Naive thymus-derived CD4-positive, alpha-beta T cell (primary cell): ENCODE measurements at regions not wholly inside any gene's neighbourhood (a gene's known extent, or its start where the extent isn't known, plus 50 kb on each side); places are given as distances from the start of the nearest gene placed in this dataset.

Source experiments
- ATAC-seq: fragments of 150-1000 bp; cut with Tn5 transposase; 2 replicates; pipeline ENCODE4 v1.10.0; 2021; ENCODE audit warnings: mild to moderate bottlenecking, moderate library complexity
- CTCF ChIA-PET: fragments of 350-600 bp; sonication (Branson Sonifier 250); formaldehyde crosslinking; loops from one replicate; lab custom pipeline; 2021; ENCODE audit warnings: antibody characterized with exemption; lab: Charles Lee
- POLR2A ChIA-PET: fragments of 350-600 bp; sonication (Branson Sonifier 250); formaldehyde crosslinking; loops from one replicate; lab custom pipeline; 2021; ENCODE audit warnings: antibody characterized with exemption, inconsistent platforms; lab: Charles Lee
- DNase-seq, 9 donors: peaks; one replicate each; pipeline versions ENCODE4 v3.0.0 to v3.0.0-alpha.2; 2020 to 2022; ENCODE audit warnings: mixed read lengths in 1 of 9
- H3K27ac ChIP-seq: one replicate; pipeline ENCODE4 v1.7.0; 2013; ENCODE audit warnings: mild to moderate bottlenecking, low read depth, low read length, moderate library complexity
- H3K27me3 ChIP-seq, 2 donors: one replicate each; pipeline ENCODE4 v1.7.0; 2013; ENCODE audit warnings: low read length in 2 of 2, mild to moderate bottlenecking in 2 of 2, moderate library complexity in 2 of 2; ENCODE audit not compliant: control insufficient read depth in 2 of 2, insufficient read depth in 2 of 2
- H3K36me3 ChIP-seq, 3 experiments: 1 replicate in 2 of 3; 2 replicates in 1 of 3; pipeline ENCODE4 v1.7.0; 2013; ENCODE audit warnings: low read length in 3 of 3, mild to moderate bottlenecking in 3 of 3, moderate library complexity in 1 of 3; ENCODE audit not compliant: insufficient read depth in 3 of 3, control insufficient read depth in 2 of 3
- H3K4me1 ChIP-seq, 2 donors: one replicate each; pipeline ENCODE4 v1.7.0; 2013; ENCODE audit warnings: low read length in 2 of 2, mild to moderate bottlenecking in 2 of 2, moderate library complexity in 1 of 2; ENCODE audit not compliant: control insufficient read depth in 2 of 2, insufficient read depth in 2 of 2
- H3K4me3 ChIP-seq: 2 replicates; pipeline ENCODE4 v1.7.0; 2013; ENCODE audit warnings: mild to moderate bottlenecking, low read length
- H3K9me3 ChIP-seq, 3 experiments: 1 replicate in 2 of 3; 2 replicates in 1 of 3; pipeline ENCODE4 v1.7.0; 2013; ENCODE audit warnings: low read length in 3 of 3; ENCODE audit not compliant: control insufficient read depth in 2 of 3
- H3K27ac Mint-ChIP-seq, 9 donors: one replicate each; pipeline ENCODE4 v1.8.0; 2020 to 2022; ENCODE audit warnings: mixed read lengths in 9 of 9, mild to moderate bottlenecking in 8 of 9, moderate library complexity in 5 of 9, inconsistent platforms in 2 of 9
- H3K27me3 Mint-ChIP-seq, 5 donors: one replicate each; pipeline ENCODE4 v1.8.0; 2021 to 2022; ENCODE audit warnings: mixed read lengths in 5 of 5, mild to moderate bottlenecking in 1 of 5
- H3K36me3 Mint-ChIP-seq, 5 donors: one replicate each; pipeline ENCODE4 v1.8.0; 2020 to 2022; ENCODE audit warnings: mixed read lengths in 5 of 5, mild to moderate bottlenecking in 3 of 5, inconsistent platforms in 1 of 5
- H3K4me1 Mint-ChIP-seq, 7 donors: one replicate each; pipeline ENCODE4 v1.8.0; 2020 to 2022; ENCODE audit warnings: mixed read lengths in 7 of 7, mild to moderate bottlenecking in 3 of 7, inconsistent platforms in 1 of 7
- H3K4me3 Mint-ChIP-seq, 10 donors: one replicate each; pipeline ENCODE4 v1.8.0; 2020 to 2022; ENCODE audit warnings: mild to moderate bottlenecking in 10 of 10, mixed read lengths in 10 of 10, moderate library complexity in 6 of 10, inconsistent platforms in 2 of 10
- H3K9me3 Mint-ChIP-seq, 11 donors: one replicate each; pipeline ENCODE4 v1.8.0; 2020 to 2022; ENCODE audit warnings: mixed read lengths in 11 of 11, mild to moderate bottlenecking in 4 of 11, inconsistent platforms in 1 of 11, moderate library complexity in 1 of 11
- intact Hi-C, 2 donors: fragments of 100-400 bp; cut with micrococcal nuclease; formaldehyde crosslinking; loops; one replicate each; pipeline ENCODE4 v1.15.1; 2023

GRCh38 chr12:66740732-66741131, 61.9 kb upstream of the GRIP1 start:
- Histone ChIP-seq H3K4me3 (no peak overlapping the region), H3K4me1 (peaks cover 4 to 17% of the 10 kb centered on the region in 2 donors), H3K36me3 (no peaks in the 10 kb centered on the region), H3K27ac (no peak overlapping the region), H3K9me3 (no peaks in the 10 kb centered on the region), H3K27me3 (no peaks in the 10 kb centered on the region)
- Mint-ChIP-seq H3K27me3 (peaks cover 0 to 13% (median 0%) of the 10 kb centered on the region in 5 donors), H3K4me3 (no peak overlapping the region), H3K27ac (no peak overlapping the region), H3K4me1 (peaks cover 7 to 30% (median 24%) of the 10 kb centered on the region in 7 donors), H3K36me3 (peaks cover 0 to 6% (median 4%) of the 10 kb centered on the region in 5 donors), H3K9me3 (peaks cover 0 to 18% (median 0%) of the 10 kb centered on the region in 11 donors)
- POLR2A ChIA-PET: interaction anchor here (1.5 kb wide), 1 partner anchor 34 kb away, joined by 4 read pairs; no protein-coding TSS in a partner anchor
- CTCF ChIA-PET: no interaction called here
- ATAC-seq (no peak), DNase-seq (no peak)
- intact Hi-C loops: no loop called here

- Histone ChIP-seq H3K27ac (no peak overlapping the region), H3K36me3 (no peaks in the 10 kb centered on the region), H3K9me3 (no peaks in the 10 kb centered on the region), H3K4me3 (no peak overlapping the region), H3K27me3 (no peaks in the 10 kb centered on the region), H3K4me1 (peaks cover 4 to 17% of the 10 kb centered on the region in 2 donors)
- POLR2A ChIA-PET: interaction anchor here (0.9 to 1.8 kb wide), 3 partner anchors 24 to 33 kb away, joined by 3 to 7 read pairs (median 4); no protein-coding TSS in a partner anchor
- intact Hi-C loops: loop anchor here in 1 of 2 donors (2.0 kb wide), 2 partner anchors 33 to 35 kb away; no protein-coding TSS in a partner anchor
- ATAC-seq (no peak), DNase-seq (no peak)
- peaks cover 7 to 30% (median 24%) of the 10 kb centered on the region in 7 donors for H3K4me1 Mint-ChIP-seq
- peaks cover 0 to 6% (median 4%) of the 10 kb centered on the region in 5 donors for H3K36me3 Mint-ChIP-seq
- H3K27me3 Mint-ChIP-seq: peaks cover 0 to 19% (median 0%) of the 10 kb centered on the region in 5 donors
- CTCF ChIA-PET: interaction anchor here (0.6 kb wide), 1 partner anchor 34 kb away, joined by 3 read pairs; no protein-coding TSS in a partner anchor
- peaks cover 0 to 18% (median 0%) of the 10 kb centered on the region in 11 donors for H3K9me3 Mint-ChIP-seq
- H3K27ac Mint-ChIP-seq: peak overlapping the region in 7 of 9 donors; percentile 6 to 83 (median 34)
- H3K4me3 Mint-ChIP-seq: peak overlapping the region in 4 of 10 donors; percentile 26 to 74 (median 53)
These were observed 63.0 kb upstream of the GRIP1 start for GRCh38 chr12:66741919-66742318.

GRCh38 chr12:66742508-66743367, 63.9 kb upstream of the GRIP1 start:
- H3K27ac ChIP-seq: no peak overlapping the region
- peak in 6 of 9 donors; percentile 4 to 38 (median 25) for DNase-seq
- peaks cover 4 to 17% of the 10 kb centered on the region in 2 donors for H3K4me1 ChIP-seq
- no peaks in the 10 kb centered on the region for H3K9me3 ChIP-seq
- ChIA-PET CTCF (no interaction called here), POLR2A (interaction anchor here (0.7 to 1.8 kb wide), 3 partner anchors 14 to 152 kb away, joined by 3 to 7 read pairs (median 6); no protein-coding TSS in a partner anchor)
- Mint-ChIP-seq H3K4me3 (peak overlapping the region in 8 of 10 donors; percentile 3 to 74 (median 38)), H3K36me3 (peaks cover 0 to 6% (median 2%) of the 10 kb centered on the region in 5 donors), H3K4me1 (peaks cover 7 to 30% (median 24%) of the 10 kb centered on the region in 7 donors), H3K27ac (peak overlapping the region in 8 of 9 donors; percentile 7 to 83 (median 60)), H3K9me3 (peaks cover 0 to 18% (median 0%) of the 10 kb centered on the region in 11 donors), H3K27me3 (peaks cover 0 to 19% (median 0%) of the 10 kb centered on the region in 5 donors)
- no peak overlapping the region for H3K4me3 ChIP-seq
- H3K27me3 ChIP-seq: no peaks in the 10 kb centered on the region
- no peak for ATAC-seq
- no peaks in the 10 kb centered on the region for H3K36me3 ChIP-seq
- intact Hi-C loops: loop anchor here in 1 of 2 donors (2.0 kb wide), 2 partner anchors 34 kb away; no protein-coding TSS in a partner anchor

- Histone ChIP-seq H3K27me3 (no peaks in the 10 kb centered on the region), H3K36me3 (no peaks in the 10 kb centered on the region), H3K27ac (no peak overlapping the region), H3K4me3 (no peak overlapping the region), H3K9me3 (no peaks in the 10 kb centered on the region), H3K4me1 (peaks cover 4 to 17% of the 10 kb centered on the region in 2 donors)
- H3K4me1 Mint-ChIP-seq: peaks cover 7 to 30% (median 24%) of the 10 kb centered on the region in 7 donors
- intact Hi-C loops: no loop called here
- H3K27me3 Mint-ChIP-seq: peaks cover 0 to 25% (median 0%) of the 10 kb centered on the region in 5 donors
- POLR2A ChIA-PET: no interaction called here
- ATAC-seq (no peak), DNase-seq (no peak)
- H3K27ac Mint-ChIP-seq: no peak overlapping the region
- CTCF ChIA-PET: interaction anchor here (0.5 kb wide), 1 partner anchor 29 kb away, joined by 3 read pairs; no protein-coding TSS in a partner anchor
- no peak overlapping the region for H3K4me3 Mint-ChIP-seq
- H3K36me3 Mint-ChIP-seq: peaks cover 0 to 7% (median 0%) of the 10 kb centered on the region in 5 donors
- peaks cover 0 to 18% (median 0%) of the 10 kb centered on the region in 11 donors for H3K9me3 Mint-ChIP-seq
These were observed 65.6 kb upstream of the GRIP1 start for GRCh38 chr12:66744461-66744860.

DNA sequence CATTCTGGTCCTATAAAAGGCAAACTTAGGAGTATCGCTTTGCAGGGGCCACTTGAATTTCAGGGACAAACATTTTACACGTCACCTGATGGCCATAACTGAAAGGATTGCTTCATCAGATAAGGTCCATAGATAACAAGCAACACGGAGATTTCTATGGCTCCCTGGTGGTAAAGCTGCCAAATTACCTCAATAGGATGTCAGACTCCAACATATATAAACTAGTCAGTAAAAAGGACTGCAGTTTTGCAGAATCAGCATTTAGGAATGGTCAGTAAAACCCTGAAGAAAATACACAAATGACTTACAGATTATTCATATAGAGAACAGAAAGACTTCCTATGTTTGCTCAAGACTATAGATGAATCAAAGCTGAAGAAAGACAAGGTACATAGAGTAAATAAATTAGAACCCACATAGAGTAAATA, 66.1 kb upstream of the GRIP1 start:
- ATAC-seq: no peak
- Mint-ChIP-seq H3K4me3 (no peak overlapping the region), H3K27ac (no peak overlapping the region), H3K4me1 (peaks cover 7 to 30% (median 24%) of the 10 kb centered on the region in 7 donors), H3K9me3 (peaks cover 0 to 18% (median 0%) of the 10 kb centered on the region in 11 donors), H3K36me3 (peaks cover 0 to 7% (median 0%) of the 10 kb centered on the region in 5 donors), H3K27me3 (peaks cover 0 to 27% (median 0%) of the 10 kb centered on the region in 5 donors)
- no peaks in the 10 kb centered on the region for H3K36me3 ChIP-seq
- H3K9me3 ChIP-seq: no peaks in the 10 kb centered on the region
- H3K27ac ChIP-seq: no peak overlapping the region
- H3K4me1 ChIP-seq: peaks cover 4 to 17% of the 10 kb centered on the region in 2 donors
- POLR2A ChIA-PET: no interaction called here
- intact Hi-C loops: no loop called here
- CTCF ChIA-PET: no interaction called here
- DNase-seq: no peak
- no peak overlapping the region for H3K4me3 ChIP-seq
- no peaks in the 10 kb centered on the region for H3K27me3 ChIP-seq

DNA sequence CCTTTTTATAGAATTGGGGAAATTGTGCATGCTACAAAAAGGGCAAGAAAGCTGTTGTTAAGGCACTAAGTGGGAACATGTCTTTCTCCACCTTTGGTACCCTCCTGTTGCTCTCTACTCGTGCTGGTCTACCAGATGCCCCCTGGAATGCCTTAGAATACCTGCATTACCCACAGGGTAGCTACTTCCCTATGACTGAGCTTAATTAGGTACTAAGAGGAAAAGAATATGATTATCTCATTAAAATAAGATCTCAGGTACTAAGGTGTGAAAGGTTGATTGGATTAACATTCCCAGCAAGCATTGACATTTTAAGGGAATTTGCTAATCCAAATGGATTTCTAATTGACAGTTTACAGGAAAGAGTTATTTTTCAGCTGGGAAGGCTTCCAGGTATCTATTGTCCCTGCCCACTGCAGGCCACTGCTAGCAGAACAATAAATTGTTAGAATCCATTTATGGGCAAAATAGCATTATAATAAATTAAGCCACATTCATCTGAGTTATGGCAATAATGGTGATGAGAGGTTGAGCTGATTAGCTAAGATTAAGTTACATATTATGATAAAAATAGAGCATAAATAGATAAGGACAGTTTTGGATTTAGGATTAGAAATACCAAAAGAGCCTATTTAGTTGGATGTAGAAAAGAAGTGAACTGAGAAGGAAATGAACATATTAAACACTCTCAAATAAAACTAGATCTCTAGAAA, 67.8 kb upstream of the GRIP1 start:
- intact Hi-C loops: no loop called here
- Mint-ChIP-seq H3K9me3 (peaks cover 0 to 18% (median 0%) of the 10 kb centered on the region in 11 donors), H3K27ac (no peak overlapping the region)

More for the DNA sequence above, 67.8 kb upstream of the GRIP1 start:
- ChIA-PET POLR2A (interaction anchor here (0.7 kb wide), 1 partner anchor 45 kb away, joined by 4 read pairs; no protein-coding TSS in a partner anchor), CTCF (interaction anchor here (0.5 to 0.9 kb wide), 4 partner anchors 16 to 1570 kb away, joined by 3 to 7 read pairs (median 4); no protein-coding TSS in a partner anchor)
- DNase-seq (no peak), ATAC-seq (no peak)
- Histone ChIP-seq H3K4me1 (peaks cover 4 to 16% of the 10 kb centered on the region in 2 donors), H3K27me3 (no peaks in the 10 kb centered on the region), H3K9me3 (no peaks in the 10 kb centered on the region), H3K27ac (no peak overlapping the region), H3K36me3 (no peaks in the 10 kb centered on the region), H3K4me3 (no peak overlapping the region)
- Mint-ChIP-seq H3K36me3 (peaks cover 0 to 7% (median 0%) of the 10 kb centered on the region in 5 donors), H3K4me1 (peaks cover 7 to 29% (median 23%) of the 10 kb centered on the region in 7 donors), H3K4me3 (no peak overlapping the region), H3K27me3 (peaks cover 0 to 35% (median 0%) of the 10 kb centered on the region in 5 donors)
